RPMI7951 (cell line): ENCODE measurements at regions not wholly inside any gene's neighbourhood (a gene's known extent, or its start where the extent isn't known, plus 50 kb on each side); places are given as distances from the start of the nearest gene placed in this dataset.

ENCODE experiments used
- DNase-seq: peaks from one replicate; pipeline ENCODE4 v3.0.0-alpha.2; 2012; ENCODE audit warnings: low read depth

- no peak for DNase-seq
These were observed 167.5 kb upstream of the HTR2A start for GRCh38 chr13:47064381-47064780.

- no peak for DNase-seq
These were observed 152.6 kb upstream of the HTR2A start for GRCh38 chr13:47049276-47049989.

GRCh38 chr13:47046706-47047105, 149.9 kb upstream of the HTR2A start:
- DNase-seq, result no peak

GRCh38 chr13:47044842-47045241, 148.0 kb upstream of the HTR2A start:
- no peak for DNase-seq

GRCh38 chr13:47039106-47039505, 142.3 kb upstream of the HTR2A start:
- DNase-seq, result peak; percentile 85

GRCh38 chr13:47038188-47038587, 141.3 kb upstream of the HTR2A start:
- peak; percentile 63 for DNase-seq

- no peak for DNase-seq
These were observed 139.6 kb upstream of the HTR2A start for GRCh38 chr13:47036294-47037008.

GRCh38 chr13:47033216-47033615, 136.4 kb upstream of the HTR2A start:
- DNase-seq, result peak; percentile 64

- DNase-seq, result no peak
These were observed 131.1 kb upstream of the HTR2A start for GRCh38 chr13:47027780-47028437.

- DNase-seq, result no peak
These were observed 129.1 kb upstream of the HTR2A start for GRCh38 chr13:47025791-47026447.

- DNase-seq, result no peak
These were observed 123.1 kb upstream of the HTR2A start for GRCh38 chr13:47019977-47020376.

GRCh38 chr13:47017476-47017875, 120.6 kb upstream of the HTR2A start:
- no peak for DNase-seq

GRCh38 chr13:47008318-47008717, 111.5 kb upstream of the HTR2A start:
- no peak for DNase-seq

GRCh38 chr13:47005756-47006414, 109.0 kb upstream of the HTR2A start:
- DNase-seq, result peak; percentile 24

GRCh38 chr13:47004540-47004939, 107.7 kb upstream of the HTR2A start:
- peak; percentile 11 for DNase-seq

- DNase-seq, result peak; percentile 34
These were observed 107.2 kb upstream of the HTR2A start for GRCh38 chr13:47004027-47004426.

- DNase-seq, result peak; percentile 6
These were observed 103.3 kb upstream of the HTR2A start for GRCh38 chr13:47000165-47000564.

- DNase-seq, result no peak
These were observed 99.6 kb upstream of the HTR2A start for GRCh38 chr13:46996316-46997030.

GRCh38 chr13:46995874-46996273, 99.0 kb upstream of the HTR2A start:
- DNase-seq, result no peak

- no peak for DNase-seq
These were observed 97.6 kb upstream of the HTR2A start for GRCh38 chr13:46994492-46994891.

- peak; percentile 30 for DNase-seq
These were observed 95.6 kb upstream of the HTR2A start for GRCh38 chr13:46992383-46992952.
